A673 (cell line): ENCODE measurements at regions not wholly inside any gene's neighbourhood (a gene's known extent, or its start where the extent isn't known, plus 50 kb on each side); places are given as distances from the start of the nearest gene placed in this dataset.

Experiments
- BruUV-seq: library from RNA; stranded (reverse); fragments of 400-500 nt; replicated peaks from 2 replicates; lab custom pipeline; 2021; lab: Mats Ljungman, UMichigan
- CTCF ChIA-PET: fragments of 300-600 bp; sonication (Branson Sonifier 250); formaldehyde crosslinking; loops from one replicate; lab custom pipeline; 2022; ENCODE audit warnings: antibody characterized with exemption; lab: Charles Lee
- POLR2A ChIA-PET: fragments of 300-600 bp; sonication (Branson Sonifier 250); formaldehyde crosslinking; loops from one replicate; lab custom pipeline; 2022; ENCODE audit warnings: antibody characterized with exemption; ENCODE audit not compliant: low non-redundant PET; lab: Charles Lee
- DNase-seq: peaks from one replicate; pipeline ENCODE4 v3.0.0-alpha.2; 2015; ENCODE audit warnings: low spot score
- H3K27ac ChIP-seq: fragments of 200-600 bp; sonication (generic); 2 replicates; pipeline ENCODE4 v1.5.1; 2016; ENCODE audit warnings: mixed run types, low read depth, mild to moderate bottlenecking, mixed read lengths, antibody characterized with exemption, low read length; ENCODE audit not compliant: poor library complexity, severe bottlenecking
- H3K27me3 ChIP-seq: fragments of 200-600 bp; sonication (generic); replicated peaks from 2 replicates; pipeline ENCODE4 v1.6.1; 2017; ENCODE audit warnings: mixed run types, low read depth, mild to moderate bottlenecking, mixed read lengths, antibody characterized with exemption, low read length; ENCODE audit not compliant: insufficient read depth, poor library complexity
- H3K36me3 ChIP-seq: fragments of 200-600 bp; sonication (generic); 2 replicates; pipeline ENCODE4 v1.6.1; 2016; ENCODE audit warnings: mixed run types, mild to moderate bottlenecking, mixed read lengths, antibody characterized with exemption, low read length; ENCODE audit not compliant: insufficient read depth, poor library complexity, severe bottlenecking
- H3K4me1 ChIP-seq: fragments of 200-600 bp; sonication (generic); 2 replicates; pipeline ENCODE4 v1.6.1; 2017; ENCODE audit warnings: mixed run types, mild to moderate bottlenecking, mixed read lengths, antibody characterized with exemption, low read length; ENCODE audit not compliant: insufficient read depth, poor library complexity, severe bottlenecking
- H3K4me3 ChIP-seq: fragments of 200-600 bp; sonication (generic); 2 replicates; pipeline ENCODE4 v1.5.1; 2016; ENCODE audit warnings: low read depth, mixed run types, mild to moderate bottlenecking, mixed read lengths, low read length; ENCODE audit not compliant: poor library complexity, severe bottlenecking
- H3K9me3 ChIP-seq: fragments of 200-600 bp; sonication (generic); 2 replicates; pipeline ENCODE4 v1.6.1; 2016; ENCODE audit warnings: mixed run types, low read depth, mild to moderate bottlenecking, mixed read lengths, antibody characterized with exemption, low read length; ENCODE audit not compliant: poor library complexity, severe bottlenecking
- CTCF ChIP-seq: fragments of 300-800, 200-600 bp; sonication (generic); conservative IDR thresholded peaks from 2 replicates; pipeline ENCODE4 v1.5.1; 2017; ENCODE audit warnings: low read depth, mild to moderate bottlenecking, antibody characterized with exemption, low read length, moderate library complexity, mixed read lengths
- EZH2 ChIP-seq: fragments of 200-600 bp; sonication (generic); IDR thresholded peaks from 2 replicates; pipeline ENCODE4 v1.6.1; 2017; ENCODE audit warnings: borderline replicate concordance, low read depth, mild to moderate bottlenecking, mixed read lengths, antibody characterized with exemption, low read length; ENCODE audit not compliant: poor library complexity, severe bottlenecking
- intact Hi-C: fragments of 100-400 bp; cut with micrococcal nuclease; formaldehyde crosslinking; loops from one replicate; pipeline ENCODE4 v1.10.0; 2022; ENCODE audit not compliant: unreplicated experiment

- no peak for DNase-seq
- Histone ChIP-seq H3K27me3 (no peaks in the 10 kb centered on the region), H3K4me3 (no peak overlapping the region), H3K4me1 (no peaks in the 10 kb centered on the region), H3K27ac (no peak overlapping the region), H3K9me3 (no peaks in the 10 kb centered on the region), H3K36me3 (no peaks in the 10 kb centered on the region)
- no TSS peak for BruUV-seq
- ChIA-PET POLR2A (no interaction called here), CTCF (no interaction called here)
- intact Hi-C loops: no loop called here
- TF ChIP-seq CTCF (no peak), EZH2 (no peak)
Measured at GRCh38 chr13:60696602-60697001, 299.6 kb downstream of the TDRD3 start.

- no peaks in the 10 kb centered on the region for H3K9me3 ChIP-seq
- no peak for DNase-seq
- intact Hi-C loops: no loop called here
- TF ChIP-seq CTCF: no peak
- no peak for TF ChIP-seq EZH2
- no TSS peak for BruUV-seq
- no peaks in the 10 kb centered on the region for H3K4me1 ChIP-seq
- H3K36me3 ChIP-seq: no peaks in the 10 kb centered on the region
- no peak overlapping the region for H3K27ac ChIP-seq
- H3K4me3 ChIP-seq: no peak overlapping the region
- ChIA-PET POLR2A (no interaction called here), CTCF (no interaction called here)
- H3K27me3 ChIP-seq: no peaks in the 10 kb centered on the region
Measured at GRCh38 chr13:60691268-60691667, 294.2 kb downstream of the TDRD3 start.

GRCh38 chr13:60690604-60691003, 293.6 kb downstream of the TDRD3 start:
- no peaks in the 10 kb centered on the region for H3K27me3 ChIP-seq
- no peak for DNase-seq
- TF ChIP-seq EZH2 (no peak), CTCF (no peak)
- intact Hi-C loops: no loop called here
- H3K36me3 ChIP-seq: no peaks in the 10 kb centered on the region
- no peak overlapping the region for H3K27ac ChIP-seq
- POLR2A ChIA-PET: no interaction called here
- H3K9me3 ChIP-seq: no peaks in the 10 kb centered on the region
- H3K4me1 ChIP-seq: no peaks in the 10 kb centered on the region
- no TSS peak for BruUV-seq
- CTCF ChIA-PET: no interaction called here
- no peak overlapping the region for H3K4me3 ChIP-seq
